ENCODE measurements at regions not wholly inside any gene's neighbourhood (a gene's known extent, or its start where the extent isn't known, plus 50 kb on each side); places are given as distances from the start of the nearest gene placed in this dataset.

- Histone ChIP-seq H3K36me3 (no peaks in the 10 kb centered on the region), H3K4me3 (peak overlapping the region in 6 of 12 donors; percentile 14 to 27 (median 21)), H3K27ac (peak overlapping the region in 1 of 12 donors; percentile 18), H3K27me3 (peaks cover 0 to 13% (median 7%) of the 10 kb centered on the region in 9 donors), H3K9me3 (no peaks in the 10 kb centered on the region), H3K4me1 (peaks cover 0 to 7% (median 0%) of the 10 kb centered on the region in 12 donors)
- intact Hi-C loops (cut with DNase I) = loop anchor here (5.0 to 10.0 kb wide), 5 partner anchors 214 to 498 kb away; partner anchors contain the start of gene FOXL1 (in 1 of the 10)
- DNase-seq (peak in 2 of 5 donors; percentile 31 to 56), ATAC-seq (peak in 3 of 4 donors; percentile 30 to 42 (median 38))
- TF ChIP-seq POLR2A (IDR thresholded peaks at IDR 0.05) = no peak
- peak in 3 of 12 donors; percentile 9 to 18 (median 16) for TF ChIP-seq CTCF (IDR thresholded peaks at IDR 0.05)
- 47 to 66% (median 61%) methylated on average over 15 to 16 of the region's 16 CpGs for WGBS, 4 donors
Observed at GRCh38 chr16:87060034-87060986, 256.9 kb downstream of the C16orf95 start.

- no peak for ATAC-seq
- Histone ChIP-seq H3K4me3 (no peak overlapping the region), H3K27ac (no peak overlapping the region), H3K27me3 (peaks cover 0 to 17% (median 7%) of the 10 kb centered on the region in 9 donors), H3K36me3 (no peaks in the 10 kb centered on the region), H3K4me1 (peaks cover 0 to 7% (median 0%) of the 10 kb centered on the region in 12 donors), H3K9me3 (no peaks in the 10 kb centered on the region)
- TF ChIP-seq CTCF (IDR thresholded peaks at IDR 0.05) = no peak
- no peak for TF ChIP-seq POLR2A (IDR thresholded peaks at IDR 0.05)
- intact Hi-C loops (cut with DNase I) = loop anchor here (5.0 to 10.0 kb wide), 5 partner anchors 213 to 499 kb away; partner anchors contain the start of gene FOXL1 (in 1 of the 10)
- WGBS, 4 donors = 67 to 72% (median 69%) methylated on average over 5 of the region's 5 CpGs
- DNase-seq = no peak
Observed at GRCh38 chr16:87061243-87061920, 255.8 kb downstream of the C16orf95 start.

- WGBS, 4 donors = 44 to 45% (median 44%) methylated on average over 26 of the region's 26 CpGs
- H3K27ac ChIP-seq = no peak overlapping the region
- H3K27me3 ChIP-seq = peaks cover 0 to 17% (median 7%) of the 10 kb centered on the region in 9 donors
- peaks cover 0 to 7% (median 0%) of the 10 kb centered on the region in 12 donors for H3K4me1 ChIP-seq
- H3K4me3 ChIP-seq = peak overlapping the region in 6 of 12 donors; percentile 6 to 47 (median 22)
- ATAC-seq (peak; percentile 88 to 93 (median 91)), DNase-seq (peak; percentile 66 to 82 (median 74))
- TF ChIP-seq POLR2A (IDR thresholded peaks at IDR 0.05) (no peak), CTCF (IDR thresholded peaks at IDR 0.05) (peak; percentile 70 to 85 (median 80))
- intact Hi-C loops (cut with DNase I) = loop anchor here (1.0 to 10.0 kb wide), 10 partner anchors 212 to 501 kb away; partner anchors contain the start of gene FOXL1 (in 1 of the 10)
- H3K9me3 ChIP-seq = no peaks in the 10 kb centered on the region
- no peaks in the 10 kb centered on the region for H3K36me3 ChIP-seq
Observed at GRCh38 chr16:87062569-87063442, 254.4 kb downstream of the C16orf95 start.

Data from heart left ventricle (tissue), 16 donors.